GM18870 (cell line): ENCODE measurements at regions not wholly inside any gene's neighbourhood (a gene's known extent, or its start where the extent isn't known, plus 50 kb on each side); places are given as distances from the start of the nearest gene placed in this dataset.

Experiments
- ATAC-seq: cut with Tn5 transposase; IDR thresholded peaks from one replicate; pipeline ENCODE4 v1.9.1; 2021; ENCODE audit warnings: moderate library complexity; ENCODE audit not compliant: unreplicated experiment

DNA sequence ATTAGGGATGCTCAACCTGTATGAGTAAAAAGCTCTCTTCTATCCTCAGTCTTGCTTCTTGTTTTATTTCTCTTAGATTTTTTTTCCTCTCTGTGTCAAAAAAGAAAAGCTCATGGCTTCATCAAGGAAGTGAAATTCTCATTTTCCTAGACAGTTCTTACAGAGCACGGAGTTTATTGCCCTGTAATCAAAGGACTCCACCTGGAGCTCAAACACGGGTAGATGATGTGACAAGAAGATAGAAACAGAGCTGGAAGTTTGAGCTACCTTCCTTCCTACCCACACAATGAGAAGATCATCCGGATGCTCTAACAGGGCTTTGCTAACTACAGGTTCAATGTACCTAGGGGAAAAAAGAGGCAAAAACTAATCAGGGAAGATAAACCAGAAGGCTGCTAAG lies 564.8 kb downstream of the MED13L start:
- no peak for ATAC-seq

DNA sequence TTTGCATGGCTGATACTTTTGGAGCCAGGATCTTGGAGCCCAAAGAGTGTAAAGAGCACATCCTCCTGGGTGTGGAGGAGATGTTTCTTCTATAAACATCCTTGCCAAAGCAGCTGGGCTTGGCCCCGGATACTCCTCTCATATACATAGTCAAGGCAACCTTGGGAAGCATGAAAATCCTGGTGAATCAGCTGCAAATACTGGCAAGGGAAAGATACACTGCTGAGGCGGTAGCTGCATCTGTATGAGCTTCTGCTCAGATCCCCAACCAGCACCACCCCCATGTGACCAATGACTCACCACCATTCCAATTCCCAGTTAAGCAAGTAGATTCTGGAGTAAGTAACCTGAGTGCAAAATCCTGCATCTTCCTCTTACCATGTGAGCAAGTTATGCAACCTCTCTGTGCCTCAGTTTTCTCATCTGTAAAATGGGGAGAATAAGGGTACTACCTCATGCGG lies 567.4 kb downstream of the MED13L start:
- no peak for ATAC-seq

DNA sequence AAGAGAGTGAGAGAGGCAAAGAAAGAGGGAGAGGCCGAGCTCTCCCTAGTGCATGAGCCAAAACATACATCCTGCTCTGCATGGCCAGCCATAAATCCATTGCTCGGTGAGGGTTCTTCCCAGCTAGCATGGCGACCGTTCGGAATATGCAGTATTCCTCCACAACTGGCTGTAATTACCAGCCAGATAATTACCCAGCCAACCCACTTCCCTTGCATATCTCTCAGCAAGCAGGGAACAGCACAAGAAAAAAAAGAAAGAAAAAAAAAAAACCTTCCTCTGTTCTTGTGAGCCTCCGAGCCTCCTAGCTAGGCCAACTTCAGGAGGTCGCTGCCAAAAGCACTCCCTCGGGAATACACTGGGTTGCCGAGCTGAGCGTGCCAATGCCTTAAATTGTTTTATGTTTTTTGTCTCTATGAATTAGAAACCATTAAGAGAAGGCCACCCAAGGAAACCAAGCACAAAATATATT lies 567.9 kb downstream of the MED13L start:
- no peak for ATAC-seq

DNA sequence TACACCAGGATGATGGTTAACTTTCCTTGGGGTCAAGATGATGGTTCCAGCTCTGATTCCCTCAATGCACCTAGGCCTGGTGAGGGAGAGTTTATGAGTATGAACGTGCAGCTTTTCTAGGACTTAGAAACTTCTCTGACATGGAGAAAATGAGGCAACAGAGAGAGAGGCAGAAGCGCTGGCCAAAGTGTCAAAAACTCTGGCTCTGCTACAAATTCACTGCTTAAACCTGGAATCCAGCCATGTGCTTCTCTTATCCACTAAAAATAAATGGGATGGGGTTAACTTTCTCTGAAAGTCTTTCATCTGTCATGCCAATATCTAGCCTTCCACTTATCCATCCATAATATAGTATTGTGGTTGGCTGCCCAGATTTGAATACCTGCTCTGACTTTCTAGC lies 568.7 kb downstream of the MED13L start:
- ATAC-seq = no peak

DNA sequence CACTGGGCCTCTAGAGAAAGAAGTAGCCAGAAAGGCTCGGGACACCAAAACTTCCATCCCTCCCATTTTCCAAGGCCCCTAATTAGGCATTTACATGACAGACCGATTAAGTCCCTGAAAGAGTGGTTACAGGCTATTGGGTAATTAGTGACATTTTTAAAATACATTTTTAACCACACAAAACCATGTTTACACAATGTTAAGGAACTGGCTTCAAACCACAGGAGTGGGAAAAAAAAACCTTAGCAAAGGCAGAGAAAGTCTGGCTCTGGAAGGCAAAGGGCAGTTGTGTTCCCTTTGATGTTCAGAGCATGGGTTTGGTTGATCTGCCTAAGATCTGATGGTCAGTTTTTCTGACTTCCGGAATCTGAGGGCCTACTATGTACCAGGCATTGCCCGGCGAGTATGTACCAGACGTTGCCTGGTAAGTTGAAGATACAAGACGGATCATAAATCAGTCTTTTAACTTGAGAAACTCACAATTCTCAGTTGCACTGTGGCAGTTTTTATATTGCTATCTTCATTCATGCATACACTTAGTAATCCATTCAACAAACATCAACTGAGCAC lies 576.5 kb downstream of the MED13L start:
- ATAC-seq = no peak

DNA sequence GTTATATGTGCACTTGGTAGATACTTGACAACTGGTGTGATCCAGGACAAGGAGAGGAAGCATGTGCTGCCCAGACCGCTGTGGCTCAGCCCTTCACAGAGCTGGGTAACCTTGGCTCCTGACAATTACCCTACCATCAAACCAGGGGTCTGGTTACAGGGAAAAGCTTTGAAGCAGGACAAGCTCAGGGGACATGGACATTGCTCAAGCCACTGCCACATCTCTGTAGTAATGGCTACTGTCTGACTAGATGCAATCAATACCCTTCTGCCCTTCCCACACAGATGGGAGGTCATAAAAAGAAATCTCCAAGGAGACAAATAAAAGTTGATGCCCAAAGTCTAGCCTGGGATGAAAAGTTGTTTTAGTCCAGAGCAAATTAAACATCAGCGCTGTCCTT lies 577.4 kb downstream of the MED13L start:
- no peak for ATAC-seq

DNA sequence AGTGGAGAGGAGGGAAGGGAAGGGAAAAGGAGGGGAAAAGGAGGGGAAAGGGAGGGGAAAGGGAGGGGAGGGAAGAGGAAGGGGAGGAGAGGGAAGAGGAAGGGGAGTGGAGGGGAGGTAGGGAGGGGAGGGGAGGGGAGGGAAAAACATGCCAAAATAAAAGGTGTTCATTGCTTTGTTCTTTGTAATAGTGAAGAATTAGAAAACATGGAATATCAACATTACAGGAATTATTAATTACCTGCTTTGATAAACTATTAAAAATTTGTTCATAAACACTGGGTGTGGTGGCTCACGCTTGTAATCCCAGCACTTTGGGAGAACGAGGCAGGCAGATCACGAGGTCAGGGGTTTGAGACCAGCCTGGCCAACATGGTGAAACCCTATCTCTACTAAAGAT lies 579.2 kb downstream of the MED13L start:
- ATAC-seq = no peak

DNA sequence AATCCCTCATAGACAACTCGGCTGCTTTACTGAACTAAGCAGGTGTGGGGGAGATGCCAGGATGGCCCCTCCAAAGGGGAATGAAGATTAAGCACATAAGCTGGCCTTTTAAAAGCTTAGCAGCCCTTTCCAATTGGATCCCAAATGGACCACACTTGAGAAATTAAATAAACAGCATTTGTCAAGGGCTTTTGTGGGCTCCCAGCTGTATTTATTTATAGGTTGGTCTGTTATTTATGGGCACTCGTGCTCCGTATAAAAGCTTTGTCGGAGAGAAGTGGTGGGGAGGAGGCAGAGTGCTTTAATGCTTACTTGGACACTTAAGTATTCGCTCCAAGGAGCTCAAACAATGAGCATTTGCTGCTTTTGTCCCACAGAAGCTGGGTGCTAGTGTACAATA lies 580.2 kb downstream of the MED13L start:
- ATAC-seq = no peak

DNA sequence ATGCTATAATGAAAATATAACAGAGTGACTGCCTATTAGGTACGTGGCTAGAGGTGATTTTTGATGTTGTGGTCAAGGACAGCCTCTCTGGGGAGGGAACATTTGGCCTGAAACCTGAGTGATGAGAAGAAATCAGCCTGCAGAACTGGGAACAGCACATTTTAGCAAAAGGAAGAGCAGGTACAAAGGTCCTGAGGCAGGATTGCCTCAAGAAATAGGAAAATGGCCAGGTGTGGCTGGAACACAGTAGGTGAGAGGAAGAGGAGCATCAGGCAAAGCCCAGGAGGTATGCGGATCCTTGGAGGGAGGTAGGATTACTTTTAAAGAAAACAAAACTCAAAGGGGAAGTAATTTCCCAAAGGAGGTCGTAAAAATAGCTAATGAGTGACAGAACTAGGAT lies 582.9 kb downstream of the MED13L start:
- ATAC-seq = no peak

DNA sequence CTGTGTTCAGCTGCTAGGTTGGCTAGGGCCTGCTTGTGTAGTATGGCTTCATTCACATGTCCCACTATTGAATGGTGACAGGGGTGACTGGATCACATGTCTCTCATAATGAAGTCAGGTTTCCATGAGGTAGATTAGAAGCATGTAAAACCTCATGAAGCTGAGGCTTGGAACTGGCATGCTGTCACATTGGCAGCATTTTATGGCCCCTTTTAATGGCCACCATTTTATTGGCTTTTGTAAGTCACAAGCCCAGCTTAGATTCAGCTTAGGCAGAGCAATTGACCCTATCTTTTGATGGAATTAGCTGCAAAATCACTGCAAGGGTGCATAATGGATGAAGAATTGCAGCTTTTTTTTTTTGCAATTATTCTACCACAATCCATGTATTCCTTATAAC lies 583.5 kb downstream of the MED13L start:
- no peak for ATAC-seq

DNA sequence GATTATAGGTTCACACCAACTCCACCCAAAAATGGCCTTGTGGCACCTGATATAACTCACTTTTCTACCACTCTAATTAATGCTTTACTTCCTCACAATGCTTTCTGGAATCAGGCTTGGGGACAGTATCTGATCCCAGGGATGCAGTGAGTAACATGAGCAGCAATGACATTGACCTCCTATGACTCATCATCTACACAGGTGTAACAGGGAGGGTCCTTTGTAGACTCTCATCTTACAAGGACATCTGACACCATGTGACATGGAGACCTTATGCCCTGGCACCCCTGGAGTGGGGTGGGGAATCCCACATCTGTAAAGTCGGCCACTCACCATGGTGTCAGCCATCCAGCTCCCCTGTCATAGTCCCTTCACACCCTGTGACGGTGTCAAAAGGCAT lies 586.4 kb downstream of the MED13L start:
- ATAC-seq = no peak

DNA sequence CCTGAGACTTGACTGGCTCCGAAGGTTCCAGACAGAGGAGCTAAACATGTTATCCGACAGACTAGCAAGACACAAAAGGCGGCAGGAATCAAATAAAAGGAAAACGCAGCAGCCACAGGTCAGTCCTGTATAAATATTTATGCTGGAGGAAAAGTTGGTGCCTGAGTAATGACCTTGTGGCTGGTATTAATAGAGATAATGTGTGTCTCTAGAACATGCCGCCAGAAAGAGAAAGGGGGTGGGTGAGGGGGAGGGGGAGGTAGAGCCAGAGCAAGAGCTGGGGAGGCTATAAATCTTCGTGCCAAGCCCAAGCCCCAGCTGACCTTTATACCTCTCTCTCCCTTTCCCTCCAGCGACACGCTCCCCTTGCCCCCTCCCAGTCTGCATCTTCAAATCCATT lies 590.4 kb downstream of the MED13L start:
- no peak for ATAC-seq

DNA sequence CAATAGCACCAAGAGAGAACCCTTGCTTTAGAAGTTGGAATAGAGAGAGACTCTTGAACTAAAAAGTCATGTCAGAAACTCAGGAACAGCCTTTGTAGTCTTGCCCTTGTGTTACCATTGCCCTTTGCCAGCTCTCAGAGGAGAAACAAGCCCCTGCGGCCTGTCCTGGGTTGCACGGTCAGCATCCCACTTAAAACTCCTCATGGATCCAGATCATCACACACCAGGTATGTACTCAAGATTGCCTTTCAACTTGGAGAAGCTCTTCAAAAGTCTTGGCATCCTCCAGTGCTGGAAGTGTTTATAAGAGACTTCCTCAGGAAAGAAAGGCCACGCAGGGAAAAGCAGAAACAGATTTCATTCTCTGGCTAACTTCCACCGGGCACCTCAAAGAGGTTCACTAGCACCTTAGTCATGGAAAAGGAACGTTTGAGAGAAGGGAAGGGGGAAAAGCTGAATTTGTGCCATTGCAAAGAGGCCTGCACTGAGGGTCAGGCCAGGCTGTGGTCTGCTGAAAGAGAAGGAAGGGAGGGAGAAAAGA lies 594.2 kb downstream of the MED13L start:
- ATAC-seq = no peak

DNA sequence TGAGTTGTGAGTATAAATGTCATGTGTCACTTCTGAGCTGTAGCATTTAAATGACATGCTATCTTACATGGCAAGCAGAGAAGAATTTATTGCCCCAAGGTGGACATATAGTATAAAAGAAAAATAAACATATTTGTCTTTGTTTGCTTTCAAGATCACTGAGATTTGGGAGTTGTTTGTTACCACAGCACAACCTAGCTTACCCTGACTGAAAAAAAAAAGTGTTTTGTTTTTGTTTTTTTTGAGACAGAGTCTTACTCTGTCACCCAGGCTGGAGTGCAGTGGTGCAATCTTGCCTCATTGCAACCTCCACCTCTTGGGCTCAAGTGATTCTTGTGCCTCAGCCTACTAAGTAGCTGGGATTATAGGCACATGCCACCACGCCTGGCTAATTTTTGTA lies 596.5 kb downstream of the MED13L start:
- no peak for ATAC-seq

DNA sequence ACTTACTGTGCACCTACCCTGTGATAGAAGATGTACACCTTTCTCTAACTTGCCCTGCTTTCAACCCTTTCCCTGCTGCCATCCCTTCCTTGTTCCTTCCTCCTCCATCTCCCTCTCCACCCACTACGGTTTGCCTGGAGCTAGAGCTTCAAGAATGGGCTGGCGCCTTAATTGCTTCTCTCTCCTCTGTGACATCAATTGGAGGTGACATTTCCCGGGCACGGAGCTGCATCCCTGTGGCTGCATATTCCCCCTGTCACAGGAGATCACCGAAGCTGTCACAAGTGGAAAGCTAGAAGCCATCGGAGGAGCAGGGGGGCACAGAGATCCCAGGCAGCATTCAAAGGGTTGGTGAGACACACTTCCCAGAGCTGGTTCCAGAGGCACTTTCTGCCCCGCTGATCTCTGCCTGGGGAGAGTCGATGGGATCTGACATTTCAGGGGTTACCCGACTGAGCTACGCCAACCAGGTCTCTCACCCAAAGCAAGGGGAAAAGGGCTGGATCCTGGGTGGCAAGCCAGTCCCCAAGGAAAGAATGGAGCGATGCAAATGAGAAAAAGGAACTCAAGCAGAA lies 604.9 kb downstream of the MED13L start:
- ATAC-seq = no peak

DNA sequence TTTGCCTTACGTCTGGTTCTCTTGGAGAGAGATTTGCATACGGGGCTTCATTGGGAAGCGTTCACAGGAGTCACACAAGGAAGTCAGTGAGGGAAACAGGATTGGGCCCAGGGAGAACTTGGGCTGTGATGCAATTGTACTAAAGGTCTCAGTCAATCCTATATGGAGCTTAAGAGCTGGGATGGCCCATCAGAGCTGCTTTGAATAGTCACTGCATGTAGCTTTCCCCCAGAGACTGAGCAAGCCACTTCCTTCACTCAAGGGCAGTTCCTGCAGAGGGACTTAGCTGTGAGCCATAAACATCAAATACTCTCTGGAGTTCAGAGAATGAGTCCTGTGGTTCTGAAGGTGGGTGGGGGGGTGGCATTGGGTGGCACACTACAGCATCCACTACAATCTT lies 605.4 kb downstream of the MED13L start:
- no peak for ATAC-seq

DNA sequence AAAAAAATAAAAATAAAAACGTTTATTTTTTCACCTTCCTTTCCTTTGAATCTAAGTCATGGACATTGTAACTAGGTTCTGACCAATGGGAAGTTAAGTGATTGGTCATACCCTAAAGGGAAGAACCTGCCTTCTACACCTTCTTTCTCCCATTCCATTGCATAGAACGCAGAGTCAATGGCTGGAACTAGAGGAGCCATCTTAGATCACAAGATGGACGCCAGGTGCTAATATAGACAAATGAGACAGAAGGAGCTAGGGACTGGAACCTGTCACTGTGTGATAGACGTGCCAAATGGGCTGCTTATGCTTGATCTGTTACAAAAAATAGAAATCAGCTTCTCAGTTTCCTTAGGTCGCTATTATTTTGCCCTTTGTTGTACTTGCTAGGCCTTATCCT lies 606.6 kb downstream of the MED13L start:
- ATAC-seq = no peak

DNA sequence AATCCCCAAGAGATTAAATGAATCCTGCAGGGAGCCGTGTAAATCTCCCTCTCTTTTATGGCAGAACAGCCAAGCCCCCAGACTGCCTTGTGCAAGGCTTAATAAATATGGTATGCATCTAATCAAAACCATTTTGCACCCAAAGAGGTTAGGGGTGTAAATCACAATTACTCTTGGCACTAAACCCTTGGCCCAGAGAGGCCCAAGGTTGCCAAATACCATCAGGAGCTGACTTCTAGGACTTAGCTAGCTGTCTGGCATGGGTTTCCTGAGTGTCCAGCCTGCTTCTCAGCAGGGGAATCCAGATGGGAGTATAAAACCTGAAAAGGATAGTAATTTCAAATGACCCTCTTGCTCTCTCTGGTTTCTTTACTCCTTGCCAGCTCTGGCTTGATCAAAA lies 610.4 kb downstream of the MED13L start:
- ATAC-seq = no peak

DNA sequence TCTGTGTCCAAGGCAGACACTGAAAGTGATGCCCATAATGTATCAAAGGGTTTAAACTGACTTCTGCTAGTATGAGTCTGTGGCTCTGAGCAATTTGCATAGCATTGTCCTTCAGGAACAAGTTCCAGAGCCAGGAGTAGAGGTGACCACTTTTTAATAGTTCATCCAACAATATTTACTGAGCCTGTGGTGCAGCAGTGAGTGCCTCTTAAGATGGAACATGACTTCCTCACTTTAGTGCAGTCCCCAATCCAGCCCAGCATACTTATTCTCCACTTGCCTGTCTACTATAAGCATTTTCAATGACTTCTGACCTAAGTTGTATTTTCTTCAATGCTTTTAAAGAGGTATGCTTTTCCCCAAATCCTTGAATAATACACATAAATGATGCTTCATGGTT lies 611.3 kb downstream of the MED13L start:
- no peak for ATAC-seq

DNA sequence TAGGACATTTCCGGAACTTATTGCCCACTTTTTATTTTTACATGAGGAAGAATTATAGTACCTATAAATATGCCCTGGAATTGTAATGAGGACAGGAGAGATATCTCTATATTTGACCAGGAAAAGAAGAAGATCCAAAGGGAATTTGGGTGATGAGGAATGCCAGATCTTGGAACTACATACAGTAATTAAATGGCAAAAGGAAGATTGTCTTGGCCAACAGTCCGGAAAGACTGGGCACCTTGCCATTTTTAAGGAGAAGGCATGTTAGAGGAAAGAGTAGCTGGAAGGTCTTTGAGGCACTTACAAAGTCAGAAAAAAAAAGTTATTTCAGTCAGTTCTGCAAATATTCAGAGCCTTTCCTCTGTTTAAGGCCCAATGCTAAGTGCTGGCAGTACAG lies 616.4 kb downstream of the MED13L start:
- no peak for ATAC-seq

DNA sequence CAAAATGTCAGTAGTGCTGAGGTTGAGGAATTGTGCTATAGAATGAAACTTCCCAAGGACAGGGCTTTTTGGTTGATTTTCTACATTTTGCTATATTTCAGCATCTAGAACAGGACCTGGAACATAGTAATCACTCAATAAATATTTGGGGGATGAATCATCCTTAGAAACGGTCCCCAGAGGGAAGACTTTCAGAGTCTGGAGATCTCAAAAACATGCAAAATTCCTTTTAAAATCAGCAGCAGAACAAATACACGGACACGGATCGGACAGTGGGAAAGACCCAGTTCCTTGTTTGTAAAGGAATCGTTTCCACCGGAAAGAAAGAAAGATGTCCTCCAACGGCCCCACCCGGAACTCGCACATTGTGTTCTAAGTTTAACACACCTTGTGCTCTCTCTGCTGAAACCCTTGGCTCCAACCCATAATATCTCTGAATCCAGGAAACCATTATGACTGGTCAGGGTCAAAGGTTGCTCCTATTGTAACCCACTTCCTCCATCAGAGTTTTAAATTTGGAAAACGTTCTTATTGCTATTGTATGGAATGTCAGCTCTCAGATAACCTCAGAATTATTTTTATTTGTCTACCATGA lies 617.2 kb downstream of the MED13L start:
- no peak for ATAC-seq

DNA sequence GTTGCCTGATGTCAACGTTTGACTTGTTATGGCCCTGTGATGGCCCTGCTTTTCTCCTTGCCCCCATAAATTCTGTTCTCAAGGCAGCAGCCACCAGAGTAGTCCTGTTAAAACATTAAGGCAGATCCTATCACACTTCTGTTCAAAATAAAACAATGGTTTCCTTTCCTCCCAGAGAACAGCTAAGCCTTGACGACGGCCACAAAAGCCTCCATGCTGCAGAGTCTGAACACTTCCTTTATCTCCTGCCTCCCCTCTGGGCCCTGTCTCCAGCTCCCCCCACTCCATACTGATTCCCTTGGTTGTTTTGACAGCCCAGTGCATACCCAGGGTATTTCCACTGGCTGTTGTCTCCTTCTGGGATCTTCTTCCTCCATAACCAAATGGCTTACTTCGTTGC lies 618.1 kb downstream of the MED13L start:
- ATAC-seq = no peak
